GM23338 (cell line): ENCODE measurements at regions not wholly inside any gene's neighbourhood (a gene's known extent, or its start where the extent isn't known, plus 50 kb on each side); places are given as distances from the start of the nearest gene placed in this dataset.

Source experiments
- ATAC-seq: fragments of 200-7000 bp; cut with Tn5 transposase; 3 replicates; pipeline ENCODE4 v1.9.1; 2020
- DNase-seq: peaks from one replicate; pipeline ENCODE4 v3.0.0-alpha.2; 2015; ENCODE audit warnings: low spot score
- H2AFZ ChIP-seq: fragments of 200-600 bp; sonication (generic); 2 replicates; pipeline ENCODE4 v1.8.0; 2016; ENCODE audit warnings: antibody characterized with exemption, mild to moderate bottlenecking, moderate library complexity
- H3F3A ChIP-seq: fragments of 200-600 bp; sonication (generic); replicated peaks from 2 replicates; pipeline ENCODE4 v1.8.0; 2017; ENCODE audit warnings: antibody characterized with exemption, mixed run types, low read depth
- H3K27ac ChIP-seq: fragments of 200-600 bp; sonication (generic); 2 replicates; pipeline ENCODE4 v1.6.1; 2016; ENCODE audit warnings: low read depth
- H3K27me3 ChIP-seq: fragments of 200-600 bp; sonication (generic); 2 replicates; pipeline ENCODE4 v1.8.0; 2016; ENCODE audit warnings: mild to moderate bottlenecking, mixed run types, moderate library complexity; ENCODE audit not compliant: insufficient read depth
- H3K36me3 ChIP-seq: fragments of 200-600 bp; sonication (generic); 2 replicates; pipeline ENCODE4 v1.8.0; 2016; ENCODE audit warnings: mild to moderate bottlenecking; ENCODE audit not compliant: insufficient read depth
- H3K4me1 ChIP-seq: fragments of 200-600 bp; sonication (generic); 2 replicates; pipeline ENCODE4 v1.8.0; 2016; ENCODE audit warnings: mild to moderate bottlenecking, moderate library complexity; ENCODE audit not compliant: insufficient read depth
- H3K4me2 ChIP-seq: fragments of 200-600 bp; sonication (generic); 2 replicates; pipeline ENCODE4 v1.7.1; 2017; ENCODE audit warnings: mixed run types
- H3K4me3 ChIP-seq: fragments of 200-600 bp; sonication (generic); 2 replicates; pipeline ENCODE4 v1.6.1; 2016; ENCODE audit warnings: mixed run types
- H3K79me2 ChIP-seq: fragments of 200-600 bp; sonication (generic); replicated peaks from 2 replicates; pipeline ENCODE4 v1.8.0; 2017; ENCODE audit warnings: mild to moderate bottlenecking; ENCODE audit not compliant: insufficient read depth
- H3K9me2 ChIP-seq: fragments of 200-600 bp; sonication (generic); 2 replicates; pipeline ENCODE4 v1.8.0; 2017; ENCODE audit not compliant: insufficient read depth
- H4K20me1 ChIP-seq: fragments of 200-600 bp; sonication (generic); replicated peaks from 2 replicates; pipeline ENCODE4 v1.8.0; 2017; ENCODE audit warnings: mild to moderate bottlenecking; ENCODE audit not compliant: insufficient read depth
- H3K27ac Mint-ChIP-seq: 2 replicates; pipeline ENCODE4 v1.8.0; 2020; ENCODE audit warnings: inconsistent platforms, mild to moderate bottlenecking, moderate library complexity, mixed read lengths
- H3K27me3 Mint-ChIP-seq: 3 replicates; pipeline ENCODE4 v1.8.0; 2022; ENCODE audit warnings: low read depth, mild to moderate bottlenecking, moderate library complexity, mixed read lengths, inconsistent platforms; ENCODE audit not compliant: insufficient read depth, poor library complexity
- H3K36me3 Mint-ChIP-seq: 3 replicates; pipeline ENCODE4 v1.8.0; 2021; ENCODE audit warnings: low read depth, mild to moderate bottlenecking, inconsistent platforms, moderate library complexity, mixed read lengths
- H3K4me1 Mint-ChIP-seq: 3 replicates; pipeline ENCODE4 v1.8.0; 2020; ENCODE audit warnings: mild to moderate bottlenecking, inconsistent platforms, mixed read lengths
- H3K4me3 Mint-ChIP-seq: 3 replicates; pipeline ENCODE4 v1.8.0; 2021; ENCODE audit warnings: moderate library complexity, mild to moderate bottlenecking, inconsistent platforms, mixed read lengths
- H3K9me3 Mint-ChIP-seq: 3 replicates; pipeline ENCODE4 v1.8.0; 2020; ENCODE audit warnings: moderate library complexity, mild to moderate bottlenecking, inconsistent platforms, mixed read lengths
- CREB1 ChIP-seq: fragments of 250-450 bp; sonication (Bioruptor Pico); IDR thresholded peaks from 2 replicates; pipeline ENCODE4 v1.5.0; 2020; ENCODE audit warnings: low read depth, mild to moderate bottlenecking, moderate library complexity
- EZH2 ChIP-seq: fragments of 200-600 bp; sonication (generic); IDR thresholded peaks from one replicate; pipeline ENCODE4 v1.8.0; 2017; ENCODE audit warnings: antibody characterized with exemption, mild to moderate bottlenecking, low read depth; ENCODE audit not compliant: unreplicated experiment
- EZH2phosphoT487 ChIP-seq: fragments of 200-600 bp; sonication (generic); IDR thresholded peaks from one replicate; pipeline ENCODE4 v1.8.1; 2018; ENCODE audit warnings: antibody characterized with exemption; ENCODE audit not compliant: unreplicated experiment
- JUNB ChIP-seq: IDR thresholded peaks from one replicate; pipeline ENCODE4 v1.6.1; 2016; ENCODE audit warnings: antibody characterized with exemption; ENCODE audit not compliant: unreplicated experiment
- NANOG ChIP-seq: IDR thresholded peaks from 2 replicates; pipeline ENCODE4 v1.6.1; 2016; ENCODE audit warnings: antibody characterized with exemption, borderline replicate concordance
- POLR2AphosphoS5 ChIP-seq: IDR thresholded peaks from 2 replicates; pipeline ENCODE4 v1.6.1; 2016; ENCODE audit warnings: antibody characterized with exemption, low read depth
- STAT1 ChIP-seq: IDR thresholded peaks from one replicate; pipeline ENCODE4 v1.6.1; 2016; ENCODE audit warnings: antibody characterized with exemption; ENCODE audit not compliant: unreplicated experiment
- ZNF114 ChIP-seq: fragments of 250-450 bp; sonication (Bioruptor Pico); IDR thresholded peaks from 2 replicates; pipeline ENCODE4 v1.5.0; 2020; ENCODE audit warnings: mild to moderate bottlenecking, moderate library complexity
- ZNF331 ChIP-seq: fragments of 250-450 bp; sonication (Bioruptor Pico); IDR thresholded peaks from 2 replicates; pipeline ENCODE4 v1.5.0; 2020; ENCODE audit warnings: low read depth, mild to moderate bottlenecking, moderate library complexity
- TF ChIP-seq, protein P1 (sequence below): IDR thresholded peaks from one replicate; pipeline ENCODE4 v1.6.1; 2018; ENCODE audit warnings: antibody characterized with exemption; ENCODE audit not compliant: unreplicated experiment
- TF ChIP-seq, protein P2 (sequence below): fragments of 250-450 bp; sonication (Bioruptor Pico); IDR thresholded peaks from 2 replicates; pipeline ENCODE4 v1.5.0; 2020; ENCODE audit warnings: mild to moderate bottlenecking, moderate library complexity
- TF ChIP-seq, protein P3 (sequence below): IDR thresholded peaks from 2 replicates; pipeline ENCODE4 v1.6.1; 2016; ENCODE audit warnings: antibody characterized with exemption
- TF ChIP-seq, protein P4 (sequence below), 2 experiments: fragments of 200-600 bp in 1 of 2; sonication (generic) in 1 of 2; conservative IDR thresholded peaks; 2 replicates each; pipeline versions ENCODE4 v1.5.1 to v1.6.1; 2016 to 2017; ENCODE audit warnings: antibody characterized with exemption in 2 of 2, low read depth in 2 of 2, mild to moderate bottlenecking in 2 of 2, moderate library complexity in 1 of 2

DNA sequence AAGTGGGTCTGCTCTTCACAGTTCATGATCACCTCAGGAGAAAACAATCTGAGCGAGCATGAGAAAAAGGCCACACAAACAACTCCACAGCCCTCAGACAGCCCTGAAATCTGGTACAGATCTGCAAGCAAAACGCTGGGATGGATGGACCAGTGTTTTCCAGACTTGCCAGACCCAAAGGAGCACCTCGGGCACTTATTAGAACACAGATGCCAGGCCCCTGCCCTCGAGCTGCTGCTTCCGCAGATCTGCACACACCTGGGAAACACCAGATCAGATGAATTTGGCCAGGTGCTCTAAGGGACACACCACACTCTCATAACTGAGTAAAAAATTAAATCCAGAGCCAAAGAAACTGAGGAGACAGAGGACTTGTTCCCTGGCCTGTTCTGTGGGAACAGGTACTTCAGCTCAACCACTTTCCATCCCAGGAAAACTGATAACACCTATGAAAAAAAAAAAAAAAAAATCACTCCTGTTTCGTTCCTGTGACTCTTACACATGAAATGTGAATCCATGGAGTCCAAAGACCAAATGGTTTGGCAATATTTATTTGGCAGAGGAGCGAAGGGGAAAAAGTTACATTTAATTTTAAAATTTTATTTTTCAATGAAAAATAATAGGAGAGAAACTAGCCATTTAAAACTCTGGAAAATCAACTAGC is 202.9 kb upstream of the ESRRG start:
- Histone ChIP-seq H3K4me2 (no peak overlapping the region), H3K4me1 (peaks cover 28% of the 10 kb centered on the region), H3F3A (no peaks in the 10 kb centered on the region), H3K4me3 (no peak overlapping the region), H3K79me2 (no peaks in the 10 kb centered on the region), H2AFZ (0 out of 2 replicates have a peak overlapping the region, but pooled peaks have one; percentile 66), H3K27me3 (no peaks in the 10 kb centered on the region), H4K20me1 (no peaks in the 10 kb centered on the region), H3K27ac (no peak overlapping the region), H3K9me2 (peaks cover 27% of the 10 kb centered on the region), H3K36me3 (no peaks in the 10 kb centered on the region)
- TF ChIP-seq EZH2phosphoT487 (no peak), EZH2 (no peak), ZNF331 (CRISPR knock-in tag) (no peak), JUNB (no peak), NANOG (no peak), STAT1 (no peak), CREB1 (CRISPR knock-in tag) (no peak), POLR2AphosphoS5 (no peak), ZNF114 (no peak)
- TF ChIP-seq, protein P1, sequence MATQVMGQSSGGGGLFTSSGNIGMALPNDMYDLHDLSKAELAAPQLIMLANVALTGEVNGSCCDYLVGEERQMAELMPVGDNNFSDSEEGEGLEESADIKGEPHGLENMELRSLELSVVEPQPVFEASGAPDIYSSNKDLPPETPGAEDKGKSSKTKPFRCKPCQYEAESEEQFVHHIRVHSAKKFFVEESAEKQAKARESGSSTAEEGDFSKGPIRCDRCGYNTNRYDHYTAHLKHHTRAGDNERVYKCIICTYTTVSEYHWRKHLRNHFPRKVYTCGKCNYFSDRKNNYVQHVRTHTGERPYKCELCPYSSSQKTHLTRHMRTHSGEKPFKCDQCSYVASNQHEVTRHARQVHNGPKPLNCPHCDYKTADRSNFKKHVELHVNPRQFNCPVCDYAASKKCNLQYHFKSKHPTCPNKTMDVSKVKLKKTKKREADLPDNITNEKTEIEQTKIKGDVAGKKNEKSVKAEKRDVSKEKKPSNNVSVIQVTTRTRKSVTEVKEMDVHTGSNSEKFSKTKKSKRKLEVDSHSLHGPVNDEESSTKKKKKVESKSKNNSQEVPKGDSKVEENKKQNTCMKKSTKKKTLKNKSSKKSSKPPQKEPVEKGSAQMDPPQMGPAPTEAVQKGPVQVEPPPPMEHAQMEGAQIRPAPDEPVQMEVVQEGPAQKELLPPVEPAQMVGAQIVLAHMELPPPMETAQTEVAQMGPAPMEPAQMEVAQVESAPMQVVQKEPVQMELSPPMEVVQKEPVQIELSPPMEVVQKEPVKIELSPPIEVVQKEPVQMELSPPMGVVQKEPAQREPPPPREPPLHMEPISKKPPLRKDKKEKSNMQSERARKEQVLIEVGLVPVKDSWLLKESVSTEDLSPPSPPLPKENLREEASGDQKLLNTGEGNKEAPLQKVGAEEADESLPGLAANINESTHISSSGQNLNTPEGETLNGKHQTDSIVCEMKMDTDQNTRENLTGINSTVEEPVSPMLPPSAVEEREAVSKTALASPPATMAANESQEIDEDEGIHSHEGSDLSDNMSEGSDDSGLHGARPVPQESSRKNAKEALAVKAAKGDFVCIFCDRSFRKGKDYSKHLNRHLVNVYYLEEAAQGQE = no peak
- TF ChIP-seq, protein P2, sequence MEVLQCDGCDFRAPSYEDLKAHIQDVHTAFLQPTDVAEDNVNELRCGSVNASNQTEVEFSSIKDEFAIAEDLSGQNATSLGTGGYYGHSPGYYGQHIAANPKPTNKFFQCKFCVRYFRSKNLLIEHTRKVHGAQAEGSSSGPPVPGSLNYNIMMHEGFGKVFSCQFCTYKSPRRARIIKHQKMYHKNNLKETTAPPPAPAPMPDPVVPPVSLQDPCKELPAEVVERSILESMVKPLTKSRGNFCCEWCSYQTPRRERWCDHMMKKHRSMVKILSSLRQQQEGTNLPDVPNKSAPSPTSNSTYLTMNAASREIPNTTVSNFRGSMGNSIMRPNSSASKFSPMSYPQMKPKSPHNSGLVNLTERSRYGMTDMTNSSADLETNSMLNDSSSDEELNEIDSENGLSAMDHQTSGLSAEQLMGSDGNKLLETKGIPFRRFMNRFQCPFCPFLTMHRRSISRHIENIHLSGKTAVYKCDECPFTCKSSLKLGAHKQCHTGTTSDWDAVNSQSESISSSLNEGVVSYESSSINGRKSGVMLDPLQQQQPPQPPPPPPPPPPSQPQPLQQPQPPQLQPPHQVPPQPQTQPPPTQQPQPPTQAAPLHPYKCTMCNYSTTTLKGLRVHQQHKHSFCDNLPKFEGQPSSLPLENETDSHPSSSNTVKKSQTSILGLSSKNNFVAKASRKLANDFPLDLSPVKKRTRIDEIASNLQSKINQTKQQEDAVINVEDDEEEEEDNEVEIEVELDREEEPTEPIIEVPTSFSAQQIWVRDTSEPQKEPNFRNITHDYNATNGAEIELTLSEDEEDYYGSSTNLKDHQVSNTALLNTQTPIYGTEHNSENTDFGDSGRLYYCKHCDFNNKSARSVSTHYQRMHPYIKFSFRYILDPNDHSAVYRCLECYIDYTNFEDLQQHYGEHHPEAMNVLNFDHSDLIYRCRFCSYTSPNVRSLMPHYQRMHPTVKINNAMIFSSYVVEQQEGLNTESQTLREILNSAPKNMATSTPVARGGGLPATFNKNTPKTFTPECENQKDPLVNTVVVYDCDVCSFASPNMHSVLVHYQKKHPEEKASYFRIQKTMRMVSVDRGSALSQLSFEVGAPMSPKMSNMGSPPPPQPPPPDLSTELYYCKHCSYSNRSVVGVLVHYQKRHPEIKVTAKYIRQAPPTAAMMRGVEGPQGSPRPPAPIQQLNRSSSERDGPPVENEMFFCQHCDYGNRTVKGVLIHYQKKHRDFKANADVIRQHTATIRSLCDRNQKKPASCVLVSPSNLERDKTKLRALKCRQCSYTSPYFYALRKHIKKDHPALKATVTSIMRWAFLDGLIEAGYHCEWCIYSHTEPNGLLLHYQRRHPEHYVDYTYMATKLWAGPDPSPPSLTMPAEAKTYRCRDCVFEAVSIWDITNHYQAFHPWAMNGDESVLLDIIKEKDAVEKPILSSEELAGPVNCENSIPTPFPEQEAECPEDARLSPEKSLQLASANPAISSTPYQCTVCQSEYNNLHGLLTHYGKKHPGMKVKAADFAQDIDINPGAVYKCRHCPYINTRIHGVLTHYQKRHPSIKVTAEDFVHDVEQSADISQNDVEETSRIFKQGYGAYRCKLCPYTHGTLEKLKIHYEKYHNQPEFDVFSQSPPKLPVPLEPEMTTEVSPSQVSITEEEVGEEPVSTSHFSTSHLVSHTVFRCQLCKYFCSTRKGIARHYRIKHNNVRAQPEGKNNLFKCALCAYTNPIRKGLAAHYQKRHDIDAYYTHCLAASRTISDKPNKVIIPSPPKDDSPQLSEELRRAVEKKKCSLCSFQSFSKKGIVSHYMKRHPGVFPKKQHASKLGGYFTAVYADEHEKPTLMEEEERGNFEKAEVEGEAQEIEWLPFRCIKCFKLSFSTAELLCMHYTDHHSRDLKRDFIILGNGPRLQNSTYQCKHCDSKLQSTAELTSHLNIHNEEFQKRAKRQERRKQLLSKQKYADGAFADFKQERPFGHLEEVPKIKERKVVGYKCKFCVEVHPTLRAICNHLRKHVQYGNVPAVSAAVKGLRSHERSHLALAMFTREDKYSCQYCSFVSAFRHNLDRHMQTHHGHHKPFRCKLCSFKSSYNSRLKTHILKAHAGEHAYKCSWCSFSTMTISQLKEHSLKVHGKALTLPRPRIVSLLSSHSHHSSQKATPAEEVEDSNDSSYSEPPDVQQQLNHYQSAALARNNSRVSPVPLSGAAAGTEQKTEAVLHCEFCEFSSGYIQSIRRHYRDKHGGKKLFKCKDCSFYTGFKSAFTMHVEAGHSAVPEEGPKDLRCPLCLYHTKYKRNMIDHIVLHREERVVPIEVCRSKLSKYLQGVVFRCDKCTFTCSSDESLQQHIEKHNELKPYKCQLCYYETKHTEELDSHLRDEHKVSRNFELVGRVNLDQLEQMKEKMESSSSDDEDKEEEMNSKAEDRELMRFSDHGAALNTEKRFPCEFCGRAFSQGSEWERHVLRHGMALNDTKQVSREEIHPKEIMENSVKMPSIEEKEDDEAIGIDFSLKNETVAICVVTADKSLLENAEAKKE (CRISPR knock-in tag) = no peak
- TF ChIP-seq, protein P3, sequence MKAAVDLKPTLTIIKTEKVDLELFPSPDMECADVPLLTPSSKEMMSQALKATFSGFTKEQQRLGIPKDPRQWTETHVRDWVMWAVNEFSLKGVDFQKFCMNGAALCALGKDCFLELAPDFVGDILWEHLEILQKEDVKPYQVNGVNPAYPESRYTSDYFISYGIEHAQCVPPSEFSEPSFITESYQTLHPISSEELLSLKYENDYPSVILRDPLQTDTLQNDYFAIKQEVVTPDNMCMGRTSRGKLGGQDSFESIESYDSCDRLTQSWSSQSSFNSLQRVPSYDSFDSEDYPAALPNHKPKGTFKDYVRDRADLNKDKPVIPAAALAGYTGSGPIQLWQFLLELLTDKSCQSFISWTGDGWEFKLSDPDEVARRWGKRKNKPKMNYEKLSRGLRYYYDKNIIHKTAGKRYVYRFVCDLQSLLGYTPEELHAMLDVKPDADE = no peak
- TF ChIP-seq, protein P4, sequence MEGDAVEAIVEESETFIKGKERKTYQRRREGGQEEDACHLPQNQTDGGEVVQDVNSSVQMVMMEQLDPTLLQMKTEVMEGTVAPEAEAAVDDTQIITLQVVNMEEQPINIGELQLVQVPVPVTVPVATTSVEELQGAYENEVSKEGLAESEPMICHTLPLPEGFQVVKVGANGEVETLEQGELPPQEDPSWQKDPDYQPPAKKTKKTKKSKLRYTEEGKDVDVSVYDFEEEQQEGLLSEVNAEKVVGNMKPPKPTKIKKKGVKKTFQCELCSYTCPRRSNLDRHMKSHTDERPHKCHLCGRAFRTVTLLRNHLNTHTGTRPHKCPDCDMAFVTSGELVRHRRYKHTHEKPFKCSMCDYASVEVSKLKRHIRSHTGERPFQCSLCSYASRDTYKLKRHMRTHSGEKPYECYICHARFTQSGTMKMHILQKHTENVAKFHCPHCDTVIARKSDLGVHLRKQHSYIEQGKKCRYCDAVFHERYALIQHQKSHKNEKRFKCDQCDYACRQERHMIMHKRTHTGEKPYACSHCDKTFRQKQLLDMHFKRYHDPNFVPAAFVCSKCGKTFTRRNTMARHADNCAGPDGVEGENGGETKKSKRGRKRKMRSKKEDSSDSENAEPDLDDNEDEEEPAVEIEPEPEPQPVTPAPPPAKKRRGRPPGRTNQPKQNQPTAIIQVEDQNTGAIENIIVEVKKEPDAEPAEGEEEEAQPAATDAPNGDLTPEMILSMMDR (conservative IDR thresholded peaks at IDR 0.05; ENCODE audit: low read depth in 2 of 2) = no peak
- ATAC-seq = no peak
- H3K27ac Mint-ChIP-seq = no peak overlapping the region
- no peaks in the 10 kb centered on the region for H3K9me3 Mint-ChIP-seq
- H3K36me3 Mint-ChIP-seq = no peaks in the 10 kb centered on the region
- H3K4me1 Mint-ChIP-seq = peaks cover 25% of the 10 kb centered on the region
- no peak for DNase-seq
- H3K27me3 Mint-ChIP-seq = peaks cover 3% of the 10 kb centered on the region
- H3K4me3 Mint-ChIP-seq = no peak overlapping the region
